Anterior cingulate cortex (tissue), 58 donors: ENCODE measurements at regions not wholly inside any gene's neighbourhood (a gene's known extent, or its start where the extent isn't known, plus 50 kb on each side); places are given as distances from the start of the nearest gene placed in this dataset.

ENCODE experiments used
- DNase-seq, 58 donors: peaks; one replicate each; lab custom pipeline; 2025; lab: John Stamatoyannopoulos, UW

DNA sequence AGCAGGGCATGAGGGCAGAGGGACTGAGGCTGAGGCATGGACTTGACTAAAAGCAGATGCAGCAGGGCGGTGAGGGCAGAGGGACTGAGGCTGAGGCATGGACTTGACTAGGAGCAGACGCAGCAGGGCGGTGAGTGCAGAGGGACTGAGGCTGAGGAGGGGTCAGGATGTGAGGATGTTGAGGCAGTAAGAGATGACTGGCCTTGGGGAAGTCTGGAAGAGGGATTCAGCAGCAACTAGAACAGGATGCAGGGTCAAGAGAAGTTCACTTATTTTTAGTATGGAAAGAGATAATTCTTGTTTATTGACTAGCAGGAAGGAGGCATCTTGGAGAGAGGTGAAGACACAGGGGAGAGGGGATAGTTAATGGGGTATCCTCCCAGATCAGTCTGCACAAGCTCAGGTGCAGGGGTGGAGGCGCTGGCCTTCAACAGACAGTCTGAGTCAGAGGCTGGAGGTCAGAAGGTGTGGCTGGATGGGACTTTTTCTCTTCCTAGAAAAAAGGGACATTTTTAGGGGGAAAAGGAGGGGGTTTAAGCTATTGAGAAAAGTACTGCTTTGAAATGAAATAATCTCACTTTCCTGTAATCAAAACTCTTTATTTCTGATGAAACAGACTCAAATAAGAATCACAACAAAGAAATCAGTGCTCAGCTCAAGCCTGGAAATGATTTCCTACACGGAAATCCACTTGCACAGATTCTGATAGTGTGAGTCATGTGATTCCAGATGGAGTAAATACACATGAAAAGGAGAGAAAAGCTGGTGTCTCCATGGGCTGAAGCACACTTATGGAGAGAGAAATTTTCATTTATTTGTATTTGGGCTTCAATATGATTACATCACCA lies 130.9 kb downstream of the PALM2AKAP2 start:
- DNase-seq = no peak

DNA sequence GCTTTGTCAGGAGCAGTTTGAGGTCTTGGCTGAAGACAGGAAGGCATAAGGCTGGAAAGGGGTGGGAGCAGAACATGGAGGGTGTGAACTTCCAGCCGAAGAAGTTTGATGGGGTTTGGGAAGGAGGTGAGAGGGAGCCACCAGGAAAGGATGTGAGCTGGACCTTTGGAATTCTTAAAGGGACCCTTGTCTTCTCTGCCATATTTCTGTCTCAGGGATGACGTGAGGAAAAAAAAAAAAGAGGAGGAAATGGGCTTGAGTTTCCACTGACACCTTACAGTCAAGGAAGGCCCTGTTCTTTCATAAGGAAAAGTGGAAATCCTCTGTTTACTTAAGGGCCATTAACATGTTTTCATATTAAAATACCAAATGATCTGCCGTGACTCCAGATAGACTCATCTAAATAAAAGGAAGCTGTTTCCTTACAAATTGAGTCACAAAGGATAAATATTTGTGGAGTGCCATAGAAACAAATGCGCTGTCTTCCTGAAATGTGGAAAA lies 132.1 kb downstream of the PALM2AKAP2 start:
- no peak for DNase-seq

DNA sequence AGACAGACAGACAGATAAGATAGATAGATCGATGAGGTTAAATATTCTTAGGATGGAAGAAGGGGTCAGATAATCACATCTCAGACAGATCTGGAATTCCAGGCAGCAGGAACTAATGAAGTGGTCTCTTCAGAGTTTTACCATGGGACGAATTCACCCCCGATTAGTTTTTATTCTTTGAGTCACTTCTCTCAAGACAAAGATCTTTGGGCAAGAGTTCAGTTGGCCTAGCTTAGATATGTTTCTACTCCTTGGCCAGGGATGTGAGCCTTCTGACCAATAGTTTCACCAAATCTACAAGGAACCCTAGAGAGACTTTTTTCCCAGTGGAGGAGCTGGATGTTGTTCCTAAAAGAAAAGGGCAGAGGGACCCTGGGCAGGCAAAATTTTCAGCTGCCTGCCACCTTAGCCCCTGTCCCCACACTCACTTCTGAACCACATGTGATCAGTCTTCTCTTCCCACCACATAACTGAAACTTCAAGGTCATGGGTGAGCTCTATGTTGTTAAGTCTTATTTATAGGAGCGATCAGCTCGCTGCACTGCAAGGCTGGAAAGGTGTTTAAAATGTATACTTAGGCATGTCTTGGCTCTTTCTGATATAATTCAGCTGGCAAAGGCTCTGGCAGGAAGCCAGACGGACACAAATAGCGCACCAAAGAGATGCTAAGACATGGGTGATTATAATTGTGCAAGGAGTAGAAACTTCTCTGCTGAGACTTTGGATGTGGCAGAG lies 132.9 kb downstream of the PALM2AKAP2 start:
- DNase-seq = peak in 18 of 58 donors; percentile 5 to 44 (median 23)

DNA sequence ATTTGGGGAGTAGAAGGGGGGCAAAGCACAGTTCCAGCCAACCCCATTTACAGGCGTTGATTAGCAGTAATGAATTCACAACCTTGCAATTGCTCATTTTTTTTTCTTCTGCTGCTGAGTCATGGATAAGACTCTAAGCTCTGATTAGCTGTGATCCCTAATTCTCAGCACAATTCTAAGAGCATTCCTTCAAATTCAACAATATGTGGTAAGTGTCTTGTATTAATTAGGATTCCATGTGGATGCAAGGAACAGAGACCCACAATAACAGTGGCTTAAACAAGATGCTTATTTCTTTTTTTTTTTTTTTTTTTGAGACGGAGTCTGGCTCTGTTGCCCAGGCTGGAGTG lies 133.4 kb downstream of the PALM2AKAP2 start:
- no peak for DNase-seq

DNA sequence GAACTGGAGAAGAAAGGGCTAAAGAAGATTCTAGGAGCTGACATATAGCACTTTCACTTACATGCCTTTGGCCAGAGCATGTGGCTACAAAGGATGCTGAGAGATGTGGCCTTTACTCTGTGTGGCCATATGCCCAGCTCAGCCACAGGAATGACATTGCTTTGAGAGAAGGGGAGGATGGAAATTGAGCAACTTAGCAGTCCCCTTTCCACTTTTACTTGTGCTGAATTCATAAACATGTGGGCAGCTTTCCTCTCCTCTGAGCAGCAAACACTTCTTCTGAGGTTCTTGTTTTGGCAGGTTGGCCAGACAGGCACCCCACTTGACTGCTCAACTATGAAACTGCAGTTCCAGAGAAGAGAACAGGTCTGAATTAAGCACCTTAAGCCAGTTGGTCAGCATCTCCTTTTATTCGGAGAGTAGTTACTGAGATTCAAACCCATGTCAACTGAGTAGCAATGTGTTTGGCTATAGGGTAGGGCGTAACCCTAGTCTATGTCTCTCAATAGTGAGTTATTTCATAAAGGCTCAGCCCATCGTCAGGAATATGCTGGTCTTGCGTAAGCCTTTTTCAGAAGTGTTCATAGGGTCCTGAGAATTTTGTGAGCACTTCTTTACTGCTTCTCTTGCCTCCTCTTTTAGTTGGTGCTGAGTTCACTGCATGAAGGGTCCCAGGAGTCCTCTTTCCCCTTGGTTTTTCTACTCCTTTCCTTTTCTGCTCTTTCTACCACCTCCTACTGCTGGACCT lies 134.5 kb downstream of the PALM2AKAP2 start:
- DNase-seq = no peak

DNA sequence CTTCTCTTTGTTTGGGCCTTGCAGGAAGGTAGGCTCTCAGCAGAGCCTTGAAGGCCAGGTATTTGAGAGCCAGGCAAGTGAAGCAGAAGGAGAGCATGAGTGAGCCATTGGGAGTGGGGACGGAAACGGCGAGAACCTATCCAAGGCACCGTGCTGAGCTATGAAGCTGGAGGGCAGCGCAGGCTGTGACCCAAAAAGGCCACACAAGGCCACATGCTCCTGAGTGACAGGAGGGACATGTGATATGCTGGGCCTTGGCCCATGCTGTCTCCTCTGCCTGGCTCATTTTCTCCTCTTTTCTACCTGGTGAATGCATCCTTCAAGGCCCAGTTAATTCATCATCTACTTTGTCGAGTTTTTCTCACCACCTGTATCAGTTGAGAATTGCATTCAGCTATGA lies 136.3 kb downstream of the PALM2AKAP2 start:
- no peak for DNase-seq

DNA sequence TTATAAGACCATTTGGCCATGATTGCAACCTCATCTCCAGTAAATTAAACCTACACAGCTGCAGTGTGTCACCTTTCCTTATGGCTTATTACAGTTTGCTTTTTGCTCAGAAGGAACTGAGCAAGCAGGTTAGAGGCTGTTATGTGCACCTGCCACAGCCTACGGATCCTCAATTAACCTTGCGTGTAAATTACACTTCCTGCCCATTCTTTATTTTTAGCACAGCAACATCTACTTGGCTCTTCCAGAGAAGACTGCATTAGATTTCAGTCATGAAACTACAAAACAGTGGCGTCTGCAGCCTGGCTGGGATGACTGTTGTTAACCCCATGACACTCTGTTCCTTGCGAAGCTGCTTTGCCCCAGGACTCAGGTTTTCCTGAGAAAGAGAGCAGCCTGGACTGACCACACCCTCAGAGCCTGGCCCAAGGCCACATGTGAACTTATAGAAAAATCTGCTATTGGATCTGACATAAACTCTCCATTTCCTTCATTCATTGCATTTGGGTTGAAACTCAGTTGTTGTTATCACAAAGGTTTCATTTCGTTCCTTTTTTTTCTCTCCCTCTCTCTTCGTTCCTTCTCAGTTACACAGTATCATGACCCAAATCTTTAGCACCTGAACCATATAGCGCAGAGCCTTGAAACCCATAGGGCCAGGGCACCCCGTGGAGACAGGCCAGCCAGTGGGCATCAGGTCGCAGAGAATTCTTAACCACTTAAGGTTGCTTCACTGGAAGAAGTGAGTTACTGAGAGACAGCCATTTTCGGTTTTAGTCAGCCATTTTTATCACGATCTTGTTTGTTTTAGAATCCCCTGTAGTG lies 138.6 kb downstream of the PALM2AKAP2 start:
- no peak for DNase-seq

DNA sequence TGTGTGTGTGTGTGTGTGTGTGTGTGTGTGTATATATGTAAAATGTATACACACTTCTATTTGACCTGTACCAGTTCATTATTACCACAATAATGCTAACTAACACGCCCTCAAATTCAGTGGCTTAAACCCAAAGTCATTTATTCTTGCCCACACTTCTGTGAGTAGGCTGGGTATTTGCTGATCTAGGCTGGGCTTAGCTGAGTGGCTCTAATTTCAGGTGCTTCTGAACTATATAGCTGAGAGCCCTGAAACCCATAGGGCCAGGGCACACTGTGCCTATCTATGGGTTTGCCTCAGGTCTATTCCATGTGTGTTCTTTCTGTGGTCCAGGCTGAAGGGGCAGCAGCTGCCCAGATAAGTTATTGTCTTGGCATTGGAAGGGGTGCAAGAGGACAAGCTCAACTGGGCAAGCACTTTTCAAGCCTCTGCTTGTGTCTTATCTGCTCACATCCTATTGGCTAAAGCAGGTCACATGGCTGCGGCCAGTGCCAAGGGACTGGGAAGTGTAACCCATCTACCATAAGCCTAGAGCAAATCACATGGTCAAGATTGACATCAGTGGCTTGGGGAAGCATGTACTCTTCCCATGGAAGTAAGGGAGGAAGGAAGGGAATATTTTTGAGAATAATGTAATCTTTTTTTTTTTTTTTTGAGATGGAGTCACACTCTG lies 139.9 kb downstream of the PALM2AKAP2 start:
- DNase-seq = no peak

DNA sequence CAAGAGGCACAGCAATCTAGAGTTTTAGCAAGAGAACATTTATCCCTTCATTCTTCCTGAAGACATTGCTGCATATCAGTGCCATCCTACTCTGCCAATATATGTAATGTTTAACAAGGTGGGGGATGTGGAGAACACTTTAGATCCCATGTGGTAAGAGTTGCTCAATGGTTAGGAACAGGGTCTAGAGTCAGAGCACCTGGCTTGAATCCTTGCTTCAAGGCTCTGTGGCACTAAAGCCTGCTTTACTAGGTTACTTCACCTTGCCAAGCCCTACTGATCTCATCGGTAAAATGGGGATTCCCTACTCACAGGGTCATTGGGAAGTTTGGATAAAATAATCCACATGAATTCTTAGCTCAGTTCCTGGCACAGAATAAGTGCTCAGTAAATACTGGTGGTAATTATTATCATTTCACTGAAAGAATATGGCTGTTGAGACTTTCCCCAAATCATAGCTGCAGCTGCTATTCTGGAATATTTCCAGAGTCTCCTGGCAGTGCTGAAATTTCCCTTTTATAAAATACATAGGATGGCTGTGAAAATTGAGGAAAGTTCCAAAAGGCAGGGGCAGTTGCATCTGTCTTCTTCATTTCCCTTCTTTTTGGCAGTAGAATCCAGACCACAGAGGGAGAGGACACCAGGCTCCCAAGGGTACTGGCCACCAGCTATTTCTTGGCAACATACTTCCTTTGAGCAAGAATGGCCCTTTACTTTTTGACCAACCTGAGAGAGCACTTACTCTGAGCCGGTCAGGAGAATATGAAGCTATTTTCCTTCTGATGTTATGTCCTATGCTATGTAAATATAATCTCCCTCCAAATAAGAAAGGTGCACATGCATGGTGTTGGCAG lies 142.8 kb downstream of the PALM2AKAP2 start:
- DNase-seq = no peak

DNA sequence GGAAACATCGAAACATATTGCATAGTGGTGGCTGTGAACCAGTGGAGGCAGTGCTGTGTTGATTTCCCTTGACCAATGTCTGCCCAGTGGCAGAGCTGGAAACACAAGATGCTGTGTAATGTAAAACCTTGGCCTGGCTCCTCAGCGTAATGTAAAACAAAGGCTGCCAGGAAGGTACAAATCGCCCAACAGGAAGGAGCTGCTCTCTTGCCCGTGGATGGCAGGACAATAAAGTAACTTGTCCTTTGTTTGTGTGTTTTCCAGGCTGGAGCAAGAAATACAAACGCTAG lies 143.4 kb downstream of the PALM2AKAP2 start:
- no peak for DNase-seq

DNA sequence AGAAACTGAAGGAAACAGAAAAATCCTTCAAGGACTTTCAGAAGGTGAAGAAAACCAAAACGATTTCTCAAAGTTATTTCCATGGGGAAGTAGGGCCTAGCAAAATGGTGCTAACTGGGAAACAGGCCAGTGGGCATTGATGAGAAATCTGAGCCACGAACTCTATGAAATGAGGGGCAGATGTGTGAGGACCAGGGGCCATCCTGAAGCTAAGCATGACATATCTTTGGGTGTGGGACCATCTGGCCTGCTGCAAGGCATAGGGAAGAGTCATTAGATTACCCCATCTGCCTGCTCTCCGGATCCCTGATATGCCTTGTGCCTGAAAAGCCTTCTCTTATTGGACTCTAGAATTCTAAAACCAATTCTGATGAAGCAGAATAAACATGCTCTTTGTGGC lies 143.8 kb downstream of the PALM2AKAP2 start:
- DNase-seq = no peak

DNA sequence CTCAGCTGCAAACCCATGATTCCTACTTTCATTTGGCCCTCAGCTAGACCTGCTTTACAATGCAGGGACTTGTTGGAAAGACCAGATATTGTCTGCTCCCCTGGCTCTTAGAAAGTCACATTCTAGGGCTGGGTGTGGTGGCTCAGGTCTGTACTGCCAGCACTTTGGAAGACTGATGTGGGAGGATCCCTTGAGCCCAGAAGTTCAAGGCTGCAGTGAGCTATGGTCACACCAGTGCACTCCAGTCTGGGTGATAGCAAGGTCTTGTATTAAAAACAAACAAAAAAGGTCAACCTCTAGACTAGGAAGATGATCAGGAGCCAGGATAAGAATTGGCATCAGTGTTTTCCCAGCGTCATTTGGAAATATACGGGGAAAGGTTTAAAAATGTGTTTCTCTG lies 145.8 kb downstream of the PALM2AKAP2 start:
- no peak for DNase-seq

DNA sequence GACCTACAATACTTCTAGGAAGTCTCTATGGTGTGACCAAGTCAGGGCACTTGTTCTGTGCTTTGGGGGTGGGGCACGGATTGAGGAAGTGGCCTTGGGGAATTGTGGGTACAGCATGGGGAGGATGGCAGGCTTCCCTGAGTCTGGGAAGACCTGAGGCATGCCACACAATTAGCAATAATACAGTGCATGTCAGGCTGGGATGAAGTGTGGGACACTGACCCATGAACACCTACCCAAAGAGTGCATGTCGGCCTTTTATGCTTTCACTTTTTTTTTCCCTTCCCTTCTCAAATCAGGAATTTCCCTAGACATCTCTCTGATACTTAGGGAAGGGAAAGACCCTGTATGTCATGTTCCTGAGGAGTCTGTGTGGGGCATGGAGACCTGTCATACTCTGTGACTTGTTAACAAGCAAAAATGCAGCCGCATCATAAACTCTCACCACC lies 146.4 kb downstream of the PALM2AKAP2 start:
- peak in 2 of 58 donors; percentile 2 to 40 for DNase-seq

DNA sequence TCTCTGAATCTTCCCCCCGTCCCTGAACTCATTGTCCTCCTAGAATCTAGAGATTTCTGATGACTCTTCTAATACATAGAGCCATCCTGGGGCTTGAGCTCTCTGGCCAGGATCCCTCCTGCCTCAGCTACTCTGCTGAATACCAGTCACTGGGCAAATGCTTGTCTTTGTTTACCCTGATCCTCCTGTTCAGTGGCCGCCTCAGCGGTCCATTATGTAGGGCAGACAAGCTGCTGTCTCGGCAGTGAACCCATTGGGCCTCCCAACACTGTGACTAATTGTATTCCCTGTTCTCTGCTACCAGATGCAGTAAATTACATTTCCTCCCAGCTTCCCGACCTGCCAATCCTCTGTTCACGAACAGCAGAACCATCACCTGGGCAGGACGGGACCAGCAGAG lies 151.6 kb downstream of the PALM2AKAP2 start:
- DNase-seq = peak in 3 of 58 donors; percentile 4 to 9 (median 5)

DNA sequence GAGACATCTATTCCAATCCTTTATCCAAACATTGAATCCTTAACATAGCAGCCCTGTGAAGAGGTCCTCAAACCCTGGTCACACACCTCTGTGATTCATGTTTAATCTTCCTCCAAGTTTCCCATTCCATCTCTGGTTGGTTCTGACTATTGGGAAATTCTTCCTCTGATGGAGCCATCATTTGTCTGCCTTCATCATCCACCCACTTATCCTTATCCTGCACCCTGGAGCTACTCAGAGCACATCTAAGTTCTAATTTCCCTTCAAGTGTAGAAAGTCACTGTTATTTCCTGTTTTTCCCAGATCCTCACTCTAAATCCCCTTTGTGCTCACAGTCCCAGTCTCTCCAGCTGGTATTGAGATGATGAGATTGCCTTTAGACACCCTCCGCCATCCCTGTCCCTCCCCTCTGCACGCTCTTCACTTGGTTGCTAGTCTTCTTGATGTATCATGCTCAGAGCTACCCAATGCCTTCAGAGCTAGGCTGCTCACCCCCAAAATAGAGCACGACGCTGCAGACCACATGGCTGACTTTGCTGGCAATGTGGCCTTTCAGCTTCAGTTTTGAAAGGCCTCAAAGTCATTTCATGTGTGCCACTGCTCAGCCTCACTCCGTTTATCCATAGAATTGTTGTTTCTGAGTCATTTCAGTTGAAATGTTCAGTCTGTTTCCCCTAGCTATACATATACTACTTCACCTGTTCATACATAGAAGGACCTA lies 154.3 kb downstream of the PALM2AKAP2 start:
- no peak for DNase-seq

DNA sequence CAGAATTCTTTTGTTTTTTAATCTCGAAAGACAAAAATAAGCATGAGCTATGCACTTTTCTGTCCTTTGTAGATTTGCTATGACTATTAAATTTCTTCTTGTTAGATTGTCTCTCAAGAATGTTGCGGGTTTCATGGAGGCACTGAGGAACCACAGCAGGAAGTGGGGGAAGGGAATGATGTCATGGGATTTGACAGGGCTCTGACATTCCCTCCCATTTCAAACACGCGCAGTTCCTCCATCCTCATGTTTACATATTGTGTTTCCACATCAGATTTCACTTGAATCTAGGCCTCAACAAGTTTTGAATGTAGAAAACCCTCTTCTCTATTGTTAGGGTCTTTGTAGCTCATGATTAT lies 154.8 kb downstream of the PALM2AKAP2 start:
- DNase-seq = no peak

DNA sequence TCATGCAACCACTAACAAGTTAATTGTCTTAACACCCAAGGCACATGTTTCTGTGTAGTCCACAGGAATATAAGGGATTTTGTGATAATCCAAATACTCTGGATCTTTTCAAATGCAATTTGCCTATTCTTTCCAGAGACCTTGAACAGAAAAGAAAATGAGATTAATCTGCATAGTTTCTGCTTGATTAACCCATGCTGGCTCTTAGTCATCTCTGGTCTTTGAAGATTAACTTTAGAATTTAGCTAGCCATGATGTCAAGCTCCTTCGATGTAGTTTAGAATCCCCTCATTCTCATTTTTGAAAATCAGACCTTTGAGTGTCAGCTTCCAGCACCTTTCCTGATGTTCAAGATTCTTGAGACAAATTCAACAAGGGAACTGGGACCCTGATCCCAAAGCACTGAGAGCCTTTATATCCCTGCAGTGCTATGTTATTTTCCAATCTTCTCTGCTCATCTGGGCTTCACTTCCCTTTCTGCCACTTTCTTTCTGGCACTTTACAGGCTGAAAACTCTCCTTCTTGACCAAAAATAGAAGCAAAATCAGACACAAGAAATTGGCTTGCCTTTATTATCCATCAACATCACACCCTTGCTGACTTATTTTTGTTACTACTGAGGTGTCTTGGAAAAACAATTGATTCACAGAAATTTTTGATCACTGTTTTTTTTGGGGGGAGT lies 155.5 kb downstream of the PALM2AKAP2 start:
- no peak for DNase-seq
